Kidney epithelial cell (primary cell): ENCODE measurements at regions not wholly inside any gene's neighbourhood (a gene's known extent, or its start where the extent isn't known, plus 50 kb on each side); places are given as distances from the start of the nearest gene placed in this dataset.
"Not testable (repeated sequence)": the region's sequence is repeated elsewhere in the genome, so short reads cannot be mapped to it uniquely, and the experiment has no call there.

Experiments
- DNase-seq: peaks from one replicate; pipeline ENCODE4 v3.0.0-alpha.2; 2010; ENCODE audit warnings: low read depth
- H3K27me3 ChIP-seq: 2 replicates; pipeline ENCODE4 v1.6.0; 2011; ENCODE audit warnings: low read length; ENCODE audit not compliant: control insufficient read depth, insufficient read depth
- H3K36me3 ChIP-seq: 2 replicates; pipeline ENCODE4 v1.5.1; 2011; ENCODE audit warnings: low read length; ENCODE audit not compliant: control insufficient read depth, insufficient read depth
- H3K4me3 ChIP-seq: 2 replicates; pipeline ENCODE4 v1.5.1; 2011; ENCODE audit warnings: low read depth, mild to moderate bottlenecking, control low read depth, low read length
- CTCF ChIP-seq: IDR thresholded peaks from 2 replicates; pipeline ENCODE4 v1.5.1; 2011; ENCODE audit warnings: mild to moderate bottlenecking, moderate library complexity, low read length, control low read depth, inconsistent platforms; ENCODE audit not compliant: insufficient read depth, poor library complexity, severe bottlenecking

- no peaks in the 10 kb centered on the region for H3K27me3 ChIP-seq
- no peak overlapping the region for H3K4me3 ChIP-seq
- DNase-seq = no peak
- TF ChIP-seq CTCF = no peak
- no peaks in the 10 kb centered on the region for H3K36me3 ChIP-seq
Observed at GRCh38 chr5:41995193-41995592, 70.1 kb downstream of the FBXO4 start.

GRCh38 chr5:42001673-42002072 lies 76.6 kb downstream of the FBXO4 start:
- Histone ChIP-seq H3K36me3 (no peaks in the 10 kb centered on the region), H3K4me3 (no peak overlapping the region), H3K27me3 (no peaks in the 10 kb centered on the region)
- TF ChIP-seq CTCF = no peak
- DNase-seq = no peak

GRCh38 chr5:42003852-42004251 lies 78.8 kb downstream of the FBXO4 start:
- not testable (repeated sequence) for H3K27me3 ChIP-seq, H3K4me3 ChIP-seq, H3K36me3 ChIP-seq, DNase-seq

- DNase-seq = no peak
- Histone ChIP-seq H3K27me3 (no peaks in the 10 kb centered on the region), H3K36me3 (no peaks in the 10 kb centered on the region), H3K4me3 (no peak overlapping the region)
- peak; percentile 79 for TF ChIP-seq CTCF
Observed at GRCh38 chr5:42005561-42006153, 80.6 kb downstream of the FBXO4 start.

- no peaks in the 10 kb centered on the region for H3K36me3 ChIP-seq
- DNase-seq = no peak
- no peak overlapping the region for H3K4me3 ChIP-seq
- TF ChIP-seq CTCF = no peak
- no peaks in the 10 kb centered on the region for H3K27me3 ChIP-seq
Observed at GRCh38 chr5:42013561-42013960, 88.5 kb downstream of the FBXO4 start.

GRCh38 chr5:42015254-42015653 lies 90.2 kb downstream of the FBXO4 start:
- Histone ChIP-seq H3K27me3 (no peaks in the 10 kb centered on the region), H3K4me3 (no peak overlapping the region), H3K36me3 (no peaks in the 10 kb centered on the region)
- TF ChIP-seq CTCF = no peak
- DNase-seq = no peak
